Adrenal gland (tissue), 9 donors: ENCODE measurements at regions not wholly inside any gene's neighbourhood (a gene's known extent, or its start where the extent isn't known, plus 50 kb on each side); places are given as distances from the start of the nearest gene placed in this dataset.

Experiments used
- DNase-seq, 7 donors: peaks; one replicate each; pipeline ENCODE4 v3.0.0-alpha.2; 2019 to 2020
- H3K27ac ChIP-seq, 5 donors: fragments of 200-600 bp; sonication (generic) in 4 of 5; 1 replicate in 3 of 5; 2 replicates in 2 of 5; pipeline versions ENCODE4 v1.5.1 to v1.8.0; 2016 to 2020; ENCODE audit warnings: mild to moderate bottlenecking in 1 of 5
- H3K27me3 ChIP-seq: fragments of 200-600 bp; 2 replicates; pipeline ENCODE4 v1.8.0; 2021
- H3K36me3 ChIP-seq, 2 donors: fragments of 200-600 bp; replicated peaks in 1 of 2; 1 replicate in 1 of 2; 2 replicates in 1 of 2; pipeline versions ENCODE4 v1.5.1 to v1.8.0; 2018 to 2022
- H3K4me1 ChIP-seq, 2 donors: fragments of 200-600 bp; replicated peaks in 1 of 2; 1 replicate in 1 of 2; 2 replicates in 1 of 2; pipeline versions ENCODE4 v1.5.1 to v1.8.0; 2018 to 2021
- H3K4me3 ChIP-seq, 4 donors: fragments of 200-600 bp; sonication (generic) in 3 of 4; one replicate each; pipeline ENCODE4 v1.5.1; 2016 to 2018
- H3K9me3 ChIP-seq, 3 donors: fragments of 200-600 bp; sonication (generic) in 1 of 3; replicated peaks in 1 of 3; 1 replicate in 2 of 3; 2 replicates in 1 of 3; pipeline versions ENCODE4 v1.5.1 to v1.8.0; 2016 to 2021
- CTCF ChIP-seq, 6 experiments: fragments of 450-650 bp in 4 of 6; fragments of 200-600 bp in 2 of 6; sonication (generic) in 1 of 6; IDR thresholded peaks; 1 replicate in 5 of 6; 2 replicates in 1 of 6; pipeline versions ENCODE4 v1.5.1 to v1.8.0; 2016 to 2021; ENCODE audit warnings: antibody characterized with exemption in 6 of 6, mild to moderate bottlenecking in 2 of 6, moderate library complexity in 1 of 6
- POLR2A ChIP-seq, 2 donors: fragments of 450-650 bp; IDR thresholded peaks; one replicate each; pipeline ENCODE4 v1.6.1; 2017; ENCODE audit warnings: antibody characterized with exemption in 2 of 2, mild to moderate bottlenecking in 2 of 2, moderate library complexity in 1 of 2
- WGBS, 4 donors: extraction: QIAGEN DNeasy Blood & Tissue Kit in 2 of 4; methylation state at CpG; one replicate each; pipeline versions ENCODE4 v1.1.5 to v1.1.7; 2013 to 2017; 5-methylcytosine and 5-hydroxymethylcytosine counted together
- intact Hi-C, 2 donors: fragments of 100-400 bp; cut with DNase I; formaldehyde crosslinking; loops; one replicate each; pipeline versions ENCODE4 v1.14.1 to v1.15.0; 2022 to 2023
- donor health status: healthy with polysubstance abuse.
- donor health status: Bipolar disorder and iron deficiency.
- donor health status: DM: yes; HTN: yes; CAD: no.
- donor health status: DM: no; HTN: no; CAD: no.
- donor health status: DM: no; HTN: no; CAD: no.

- intact Hi-C loops, result no loop called here
- no peak overlapping the region for H3K27ac ChIP-seq
- no peaks in the 10 kb centered on the region for H3K27me3 ChIP-seq
- DNase-seq, result no peak
- no peaks in the 10 kb centered on the region for H3K36me3 ChIP-seq
- H3K4me1 ChIP-seq, result no peaks in the 10 kb centered on the region
- TF ChIP-seq POLR2A (IDR thresholded peaks at IDR 0.05) (no peak), CTCF (IDR thresholded peaks at IDR 0.05) (no peak)
- H3K9me3 ChIP-seq, result no peaks in the 10 kb centered on the region
- WGBS, 4 donors, result 59 to 71% (median 63%) methylated on average over 1 of the region's 1 CpG
- no peak overlapping the region for H3K4me3 ChIP-seq
Measured at GRCh38 chr17:71502443-71502842, 618.4 kb upstream of the SOX9 start.

- H3K4me1 ChIP-seq, result no peaks in the 10 kb centered on the region
- TF ChIP-seq CTCF (IDR thresholded peaks at IDR 0.05) (no peak), POLR2A (IDR thresholded peaks at IDR 0.05) (no peak)
Measured at GRCh38 chr17:71503710-71504465, 616.9 kb upstream of the SOX9 start.

GRCh38 chr17:71505200-71505599 is 615.6 kb upstream of the SOX9 start:
- Histone ChIP-seq H3K4me3 (no peak overlapping the region), H3K27me3 (no peaks in the 10 kb centered on the region), H3K27ac (no peak overlapping the region), H3K36me3 (no peaks in the 10 kb centered on the region), H3K9me3 (no peaks in the 10 kb centered on the region), H3K4me1 (no peaks in the 10 kb centered on the region)
- DNase-seq, result no peak
- TF ChIP-seq CTCF (IDR thresholded peaks at IDR 0.05), result no peak
- TF ChIP-seq POLR2A (IDR thresholded peaks at IDR 0.05), result no peak
- 78 to 90% (median 86%) methylated on average over 2 of the region's 2 CpGs for WGBS, 4 donors
- intact Hi-C loops, result no loop called here

More at GRCh38 chr17:71503710-71504465, 616.9 kb upstream of the SOX9 start:
- H3K27ac ChIP-seq, result no peak overlapping the region
- intact Hi-C loops, result no loop called here
- H3K4me3 ChIP-seq, result no peak overlapping the region
- no peak for DNase-seq
- H3K9me3 ChIP-seq, result no peaks in the 10 kb centered on the region
- no peaks in the 10 kb centered on the region for H3K27me3 ChIP-seq
- 56 to 66% (median 59%) methylated on average over 6 of the region's 6 CpGs for WGBS, 4 donors
- no peaks in the 10 kb centered on the region for H3K36me3 ChIP-seq

- no peak overlapping the region for H3K4me3 ChIP-seq
- no peak for DNase-seq
- no peaks in the 10 kb centered on the region for H3K9me3 ChIP-seq
- WGBS, 4 donors, result 78 to 85% (median 82%) methylated on average over 6 of the region's 6 CpGs
- H3K36me3 ChIP-seq, result no peaks in the 10 kb centered on the region
- intact Hi-C loops, result no loop called here
- TF ChIP-seq CTCF (IDR thresholded peaks at IDR 0.05), result no peak
- TF ChIP-seq POLR2A (IDR thresholded peaks at IDR 0.05), result no peak
- no peaks in the 10 kb centered on the region for H3K27me3 ChIP-seq
- no peak overlapping the region for H3K27ac ChIP-seq
- no peaks in the 10 kb centered on the region for H3K4me1 ChIP-seq
Measured at GRCh38 chr17:71505981-71506380, 614.8 kb upstream of the SOX9 start.
